ENCODE measurements at regions not wholly inside any gene's neighbourhood (a gene's known extent, or its start where the extent isn't known, plus 50 kb on each side); places are given as distances from the start of the nearest gene placed in this dataset.

DNA sequence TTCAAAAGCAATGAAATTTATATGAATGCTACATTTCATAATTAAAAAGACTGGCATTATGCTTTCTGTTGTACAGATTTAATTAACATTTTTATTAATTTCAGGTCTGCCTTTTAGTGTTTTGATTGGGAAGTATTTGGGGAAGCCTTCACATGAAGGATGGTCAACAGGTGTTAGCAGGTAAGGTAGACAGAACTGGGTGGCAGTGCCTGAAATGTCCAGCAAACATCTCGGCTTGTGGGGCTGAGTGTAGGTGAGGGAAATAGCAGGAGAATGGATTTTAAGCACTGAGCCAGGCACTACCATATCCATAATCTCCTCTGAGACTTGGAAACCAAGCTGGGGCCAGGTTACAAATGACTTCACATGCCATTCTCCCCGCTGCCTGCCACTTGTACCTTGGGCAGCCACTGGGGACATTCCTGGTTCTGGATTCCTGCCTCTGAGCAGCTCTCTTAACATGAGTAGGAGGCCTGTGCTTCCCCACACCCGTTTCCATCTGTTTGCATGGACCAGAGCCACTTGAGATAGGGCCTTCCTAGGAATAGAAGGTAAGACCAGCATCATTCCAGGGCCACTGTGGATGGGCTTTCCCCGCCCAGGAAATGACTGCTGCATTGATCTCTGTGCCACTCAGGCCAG is 125.9 kb upstream of the HES1 start:
- DNase-seq (ENCODE audit: low read depth, low spot score), result no peak

DNA sequence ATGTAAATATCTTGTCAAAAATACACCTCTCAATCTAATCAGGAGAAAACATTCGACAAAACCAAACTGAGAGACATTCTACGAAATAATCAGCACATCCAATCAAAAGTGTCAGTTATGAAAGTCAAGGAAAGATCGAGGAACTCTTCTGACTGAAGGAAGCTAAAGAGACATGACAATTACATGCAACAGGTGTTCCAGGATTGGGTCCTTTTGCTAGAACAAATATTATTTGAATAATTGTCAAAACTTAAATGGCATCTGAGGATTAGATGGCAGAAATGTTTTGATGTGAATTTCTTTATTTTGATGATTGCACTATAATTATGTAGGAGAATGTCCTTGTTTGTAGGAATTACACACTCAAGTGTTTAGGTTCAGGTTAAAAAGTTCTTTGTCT is 124.1 kb upstream of the HES1 start:
- DNase-seq (ENCODE audit: low read depth, low spot score), result no peak

DNA sequence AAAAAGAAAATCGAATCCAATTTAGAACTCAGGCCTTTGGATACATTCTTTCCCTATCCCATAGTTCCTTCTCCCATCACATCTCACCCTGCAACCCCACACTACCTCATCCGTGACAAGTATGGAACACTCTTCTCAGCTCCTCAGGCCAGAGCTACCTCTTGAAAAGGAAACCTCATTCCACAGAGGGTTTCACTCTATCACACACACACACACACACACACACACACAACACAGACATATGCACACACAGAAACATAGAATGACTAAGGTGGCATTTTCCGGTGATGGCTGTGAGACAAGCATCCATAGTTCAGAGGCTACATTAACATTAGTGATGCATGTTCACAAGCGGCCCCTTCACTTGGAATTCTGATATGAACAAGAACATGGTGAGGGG is 122.0 kb upstream of the HES1 start:
- no peak for DNase-seq (ENCODE audit: low read depth, low spot score)

DNA sequence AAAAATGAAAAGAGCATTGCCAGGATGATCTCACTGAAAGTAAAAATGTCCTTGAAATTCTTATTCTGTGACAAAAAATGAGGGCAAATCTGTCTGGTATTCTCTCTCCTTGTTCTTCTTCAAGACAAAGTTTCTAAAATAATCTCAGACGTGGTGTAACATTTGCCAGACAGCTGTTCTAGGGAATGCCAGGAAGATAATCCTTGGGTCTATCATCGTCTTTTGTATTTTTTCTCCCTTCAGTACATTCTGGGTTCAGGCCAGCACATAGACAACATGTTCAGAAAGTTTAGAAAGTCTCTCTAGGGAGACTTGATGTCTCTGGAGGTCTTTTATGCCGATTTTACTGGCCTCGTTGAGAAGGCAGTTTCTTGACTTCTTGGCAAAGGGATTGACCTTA is 121.2 kb upstream of the HES1 start:
- DNase-seq (ENCODE audit: low read depth, low spot score), result no peak

DNA sequence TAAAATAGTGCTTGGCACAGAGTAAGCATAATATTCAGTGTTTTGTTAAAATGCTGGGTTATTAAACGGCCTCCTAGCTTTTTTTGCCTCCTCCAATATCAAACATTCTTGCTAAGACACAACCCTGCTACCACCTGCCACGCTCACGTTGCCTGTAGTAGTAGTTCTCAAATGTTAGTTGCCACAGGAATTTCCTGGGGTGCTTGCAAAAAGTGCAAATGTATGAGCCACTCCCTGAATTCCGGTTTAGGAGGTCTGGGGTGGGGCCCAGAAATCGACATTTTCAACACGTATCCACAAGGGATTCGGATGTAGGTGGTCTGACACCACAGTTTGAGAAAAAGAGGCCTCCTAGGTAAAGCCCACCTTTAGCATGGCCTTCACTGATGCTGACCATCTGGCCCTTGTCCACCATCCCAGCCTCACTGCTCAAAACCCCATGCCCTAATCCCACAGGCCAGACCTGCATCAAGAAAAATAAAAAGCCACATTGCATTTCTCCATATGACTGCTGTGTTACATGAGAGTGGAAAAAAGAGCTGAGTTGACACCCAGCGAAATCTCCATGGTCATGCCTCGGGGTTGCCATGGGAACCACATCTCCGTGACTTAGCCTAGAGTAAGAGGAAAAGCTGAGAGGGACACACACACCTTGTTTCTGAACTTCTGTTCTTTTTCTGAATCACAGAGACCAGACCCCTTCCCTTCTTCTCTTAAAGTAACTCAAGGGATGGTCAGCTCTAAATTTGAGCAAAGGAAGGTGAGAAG is 116.4 kb upstream of the HES1 start:
- no peak for DNase-seq (ENCODE audit: low read depth, low spot score)

DNA sequence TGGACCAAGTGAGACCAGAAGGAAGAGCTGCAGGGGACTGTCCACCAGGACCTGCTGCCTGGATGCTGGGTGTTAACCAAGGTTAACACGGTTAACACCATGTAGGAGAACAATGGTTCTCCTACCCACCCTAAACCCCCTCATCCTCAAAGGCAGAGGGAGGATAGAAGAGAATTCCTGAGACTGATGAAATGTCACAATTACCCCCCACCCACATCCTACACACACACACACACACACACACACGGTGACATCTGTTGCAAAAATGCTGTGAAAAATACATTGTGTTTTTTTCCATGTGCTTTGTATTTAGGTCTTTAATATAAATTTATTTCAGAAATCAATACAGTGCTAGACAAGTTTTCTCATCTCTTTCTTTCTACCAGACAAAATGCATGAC is 113.9 kb upstream of the HES1 start:
- DNase-seq (ENCODE audit: low read depth, low spot score), result no peak

DNA sequence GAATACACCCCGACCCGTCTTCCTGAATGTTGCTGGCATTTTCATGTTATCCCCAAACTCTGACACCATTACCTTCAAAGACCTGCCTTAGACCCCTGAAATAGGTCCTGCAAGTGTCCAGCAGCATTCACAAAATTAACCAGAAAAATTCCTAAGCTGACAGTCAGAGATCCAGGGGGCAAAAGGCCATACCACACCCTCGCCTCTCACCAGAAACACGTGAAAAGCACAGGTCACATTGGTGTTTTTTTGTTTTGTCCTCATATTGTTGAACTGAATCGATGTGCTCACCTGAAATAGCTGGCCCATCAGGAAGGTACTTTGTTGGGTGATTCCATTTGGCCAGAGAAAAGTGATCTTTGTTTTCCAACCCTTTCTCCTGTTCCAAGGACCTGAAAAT is 113.1 kb upstream of the HES1 start:
- no peak for DNase-seq (ENCODE audit: low read depth, low spot score)

DNA sequence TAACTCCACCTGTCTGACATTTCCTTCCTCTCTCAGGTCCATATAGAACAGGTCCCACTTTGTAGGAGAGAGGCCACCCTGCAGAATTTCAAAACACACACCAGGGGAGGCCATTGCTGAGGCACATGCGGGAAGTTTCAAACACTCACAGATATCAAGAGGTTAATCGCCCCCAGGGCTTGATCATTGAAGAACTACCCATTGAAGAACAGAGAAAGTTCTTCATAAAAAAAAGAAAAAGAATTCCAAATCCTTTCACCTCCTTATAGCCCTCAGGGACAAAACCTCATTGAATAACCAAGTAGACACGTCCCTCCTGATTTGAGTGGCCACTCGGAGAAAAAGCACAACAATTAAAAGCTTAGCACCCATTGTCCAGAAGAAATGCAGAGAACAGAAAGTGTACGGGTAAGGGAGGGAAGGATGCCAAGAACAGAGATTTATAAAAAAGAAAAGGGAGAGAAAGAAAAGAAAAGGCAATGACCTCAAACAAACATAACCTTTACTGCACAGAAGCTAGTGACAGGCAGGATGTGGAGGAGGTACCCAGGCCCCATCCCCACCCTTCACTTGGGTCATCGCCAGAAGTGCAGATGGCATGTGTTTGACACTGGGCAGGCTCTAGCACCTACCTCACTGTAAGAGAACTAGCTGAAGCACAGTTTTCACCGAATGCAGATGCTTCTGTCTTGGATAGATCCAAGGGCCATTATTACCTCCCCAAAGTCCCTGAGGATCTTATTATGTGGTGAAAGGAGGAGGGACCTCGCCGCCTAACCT is 112.3 kb upstream of the HES1 start:
- DNase-seq (ENCODE audit: low read depth, low spot score), result no peak

DNA sequence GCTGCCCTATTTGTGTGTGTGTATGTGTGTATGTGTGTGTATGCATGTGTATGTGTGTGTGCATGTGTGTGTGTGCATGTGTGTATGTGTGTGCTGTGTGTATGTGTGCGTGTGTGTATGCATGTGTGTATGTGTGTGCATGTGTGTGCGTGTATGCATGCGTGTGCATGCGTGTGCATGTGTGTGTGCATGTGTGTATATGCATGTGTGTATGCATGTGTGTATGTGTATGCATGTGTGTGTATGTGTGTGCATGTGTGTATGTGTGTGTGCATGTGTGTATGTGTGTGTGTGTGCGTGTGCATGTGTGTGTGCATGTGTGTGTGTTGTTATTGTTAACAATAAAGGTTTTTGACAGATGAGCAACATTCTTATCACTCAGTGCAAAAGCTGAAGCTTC is 110.8 kb upstream of the HES1 start:
- DNase-seq (ENCODE audit: low read depth, low spot score), result no peak

DNA sequence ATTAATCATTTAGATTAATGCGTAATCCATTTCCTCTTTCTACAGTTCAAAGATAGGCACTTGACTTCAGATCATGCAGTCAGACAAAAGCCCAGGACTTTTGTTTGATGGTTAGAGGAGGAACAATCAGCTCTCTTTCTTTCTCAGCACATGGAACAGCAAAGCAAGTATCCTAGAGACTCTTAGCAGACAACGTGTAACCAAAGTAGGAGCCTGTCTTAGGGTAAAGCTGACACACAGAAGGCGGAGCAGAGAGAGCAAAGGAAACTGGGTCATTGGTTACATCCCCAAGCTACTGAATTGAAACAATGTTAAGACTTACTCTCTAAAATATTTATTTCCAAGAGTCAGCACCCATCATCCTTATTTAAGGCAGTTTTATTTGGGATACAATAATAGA is 110.0 kb upstream of the HES1 start:
- DNase-seq (ENCODE audit: low read depth, low spot score), result no peak

DNA sequence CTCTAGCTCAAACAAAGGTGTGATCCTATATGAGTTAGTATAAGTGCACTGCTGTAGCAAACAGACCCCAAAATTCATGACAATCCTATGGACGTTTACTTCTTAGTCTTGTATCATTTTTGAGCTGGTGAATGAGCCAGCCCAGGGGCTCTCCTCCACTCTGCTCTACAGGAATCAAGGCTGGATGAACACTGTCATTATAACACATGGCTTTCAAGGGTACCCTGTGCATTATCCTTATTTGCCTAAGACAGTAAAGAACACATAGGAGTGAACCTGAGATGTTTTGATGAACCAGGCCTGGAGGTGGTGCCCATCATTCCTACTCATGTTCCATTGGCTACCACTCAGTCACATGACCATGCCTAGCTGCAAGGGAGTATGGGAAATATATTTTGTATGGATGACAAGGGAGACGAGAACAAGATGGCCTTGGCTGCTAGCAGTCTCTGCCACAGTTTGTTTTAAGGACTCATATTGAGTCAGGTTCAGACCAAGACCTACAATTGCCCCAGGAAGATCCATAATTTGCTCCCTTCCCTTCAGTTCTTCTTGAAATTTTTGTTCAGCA is 107.4 kb upstream of the HES1 start:
- no peak for DNase-seq (ENCODE audit: low read depth, low spot score)

DNA sequence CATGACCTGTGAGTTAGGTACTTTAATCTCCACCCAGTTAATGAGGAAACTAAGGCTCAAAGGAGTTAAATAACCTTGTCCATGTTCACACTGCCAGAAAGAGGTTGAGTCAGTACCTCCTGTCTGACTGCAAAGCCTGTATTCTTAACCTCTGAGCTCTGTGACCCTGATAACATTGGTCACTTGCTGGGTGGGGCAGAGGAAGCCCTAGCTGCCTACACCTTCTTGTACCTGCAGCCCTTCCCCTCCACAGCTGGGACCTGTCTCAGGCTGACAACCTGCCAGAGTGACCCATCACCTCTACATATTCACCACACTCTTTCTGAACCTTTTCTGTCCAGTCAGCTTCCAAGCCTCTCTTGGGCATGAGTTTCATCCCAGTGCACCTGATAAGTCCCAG is 106.1 kb upstream of the HES1 start:
- no peak for DNase-seq (ENCODE audit: low read depth, low spot score)

DNA sequence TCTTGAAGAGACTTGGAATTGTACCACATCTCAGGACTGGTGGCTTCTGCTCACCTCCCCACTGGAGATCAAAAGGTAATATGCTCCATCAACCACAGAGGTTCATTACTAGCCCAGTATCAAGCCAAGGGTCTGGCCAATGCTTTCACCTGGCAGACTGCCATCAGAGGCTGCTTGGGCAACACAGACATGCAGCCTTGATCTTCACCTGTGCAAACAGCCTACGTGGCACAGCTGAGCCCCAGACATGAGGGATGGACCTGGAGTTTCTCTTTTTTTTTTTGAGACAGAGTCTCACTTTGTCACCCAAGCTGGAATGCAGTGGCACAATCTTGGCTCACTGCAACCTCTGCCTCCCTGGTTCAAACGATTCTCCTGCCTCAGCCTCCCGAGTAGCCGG is 105.6 kb upstream of the HES1 start:
- no peak for DNase-seq (ENCODE audit: low read depth, low spot score)

DNA sequence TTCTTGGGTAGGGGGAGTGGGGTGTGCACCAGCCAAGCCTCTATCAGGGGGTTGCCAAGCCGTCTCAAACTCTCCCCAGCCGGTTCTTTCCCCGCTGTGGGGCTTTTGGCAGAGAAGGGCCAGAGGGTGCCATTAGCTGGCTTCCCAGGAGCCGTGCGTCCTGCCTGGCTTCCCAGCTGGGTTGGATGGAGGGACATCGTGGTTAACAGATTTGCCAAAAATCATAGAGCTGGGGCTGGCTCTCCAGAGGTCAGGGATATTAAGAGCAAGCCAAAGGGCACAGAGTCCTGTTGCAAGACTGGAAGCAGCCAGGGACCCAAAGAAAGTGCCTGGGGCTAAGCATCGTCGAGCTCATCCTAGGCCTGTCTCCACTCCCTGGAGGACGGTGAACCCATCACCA is 104.6 kb upstream of the HES1 start:
- no peak for DNase-seq (ENCODE audit: low read depth, low spot score)

DNA sequence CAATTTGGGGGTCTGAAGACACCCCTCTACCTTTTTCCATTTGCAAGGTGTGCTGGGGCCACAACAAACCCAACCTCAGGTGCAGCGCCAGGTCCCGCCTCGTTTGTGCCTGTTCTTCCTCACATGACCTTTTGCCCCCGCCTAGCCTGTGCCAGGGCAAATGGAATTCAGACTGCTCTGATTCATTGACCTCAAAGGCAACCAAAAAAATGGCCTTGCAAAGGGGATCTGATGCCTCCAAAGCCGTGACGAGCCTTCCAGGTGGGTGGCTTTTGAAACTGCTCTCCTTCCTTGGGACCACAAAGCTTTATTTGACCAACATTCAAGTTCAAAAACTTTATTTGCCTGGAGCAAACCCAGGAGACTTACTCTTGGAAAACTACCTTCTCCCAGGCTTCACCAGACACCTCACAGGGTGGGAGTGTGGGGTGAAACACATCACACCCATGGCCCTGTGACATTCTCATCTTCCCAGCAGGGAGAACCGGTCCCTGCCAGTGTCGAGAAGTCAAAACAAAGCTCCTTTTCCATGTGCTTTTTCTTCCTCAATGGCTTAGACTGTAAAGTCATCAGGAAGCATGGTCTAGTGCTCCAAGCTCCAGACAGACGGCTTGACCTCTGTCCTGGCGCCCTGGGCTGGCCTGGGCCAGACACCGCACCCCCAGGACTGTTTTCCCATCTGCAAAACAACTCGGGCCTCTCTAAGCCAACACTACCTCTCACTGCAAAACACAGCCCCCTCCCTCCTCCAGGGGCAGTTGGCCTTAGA is 103.9 kb upstream of the HES1 start:
- no peak for DNase-seq (ENCODE audit: low read depth, low spot score)

DNA sequence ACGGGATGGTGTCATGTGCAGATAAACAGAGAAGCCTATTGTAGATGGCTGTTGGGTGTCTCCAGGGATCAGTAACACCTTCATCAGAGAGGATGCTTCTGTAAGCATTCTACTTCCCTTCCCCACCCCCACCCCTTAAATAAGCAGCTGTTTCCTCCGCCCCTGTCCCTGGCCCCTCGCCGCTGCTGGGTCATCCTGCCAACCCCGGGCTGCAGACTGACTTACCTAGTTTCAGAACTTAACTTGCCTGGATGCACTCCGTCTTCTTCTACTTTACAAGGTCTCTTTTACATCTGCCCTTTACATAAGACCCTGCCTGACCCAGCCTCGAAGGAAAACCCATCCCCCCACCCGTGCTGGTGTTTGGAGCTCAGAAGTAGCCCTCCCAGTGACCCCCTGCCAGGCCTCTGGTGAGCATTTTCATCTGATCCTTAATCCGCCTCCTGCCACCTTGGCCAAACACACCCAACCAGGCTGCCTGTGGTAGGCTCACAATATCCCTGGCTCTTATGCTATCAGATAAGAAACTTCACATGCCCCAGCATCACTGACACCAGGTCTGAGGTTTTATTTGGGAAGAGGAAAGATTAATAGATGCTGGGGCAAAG is 103.0 kb upstream of the HES1 start:
- DNase-seq (ENCODE audit: low read depth, low spot score), result no peak

DNA sequence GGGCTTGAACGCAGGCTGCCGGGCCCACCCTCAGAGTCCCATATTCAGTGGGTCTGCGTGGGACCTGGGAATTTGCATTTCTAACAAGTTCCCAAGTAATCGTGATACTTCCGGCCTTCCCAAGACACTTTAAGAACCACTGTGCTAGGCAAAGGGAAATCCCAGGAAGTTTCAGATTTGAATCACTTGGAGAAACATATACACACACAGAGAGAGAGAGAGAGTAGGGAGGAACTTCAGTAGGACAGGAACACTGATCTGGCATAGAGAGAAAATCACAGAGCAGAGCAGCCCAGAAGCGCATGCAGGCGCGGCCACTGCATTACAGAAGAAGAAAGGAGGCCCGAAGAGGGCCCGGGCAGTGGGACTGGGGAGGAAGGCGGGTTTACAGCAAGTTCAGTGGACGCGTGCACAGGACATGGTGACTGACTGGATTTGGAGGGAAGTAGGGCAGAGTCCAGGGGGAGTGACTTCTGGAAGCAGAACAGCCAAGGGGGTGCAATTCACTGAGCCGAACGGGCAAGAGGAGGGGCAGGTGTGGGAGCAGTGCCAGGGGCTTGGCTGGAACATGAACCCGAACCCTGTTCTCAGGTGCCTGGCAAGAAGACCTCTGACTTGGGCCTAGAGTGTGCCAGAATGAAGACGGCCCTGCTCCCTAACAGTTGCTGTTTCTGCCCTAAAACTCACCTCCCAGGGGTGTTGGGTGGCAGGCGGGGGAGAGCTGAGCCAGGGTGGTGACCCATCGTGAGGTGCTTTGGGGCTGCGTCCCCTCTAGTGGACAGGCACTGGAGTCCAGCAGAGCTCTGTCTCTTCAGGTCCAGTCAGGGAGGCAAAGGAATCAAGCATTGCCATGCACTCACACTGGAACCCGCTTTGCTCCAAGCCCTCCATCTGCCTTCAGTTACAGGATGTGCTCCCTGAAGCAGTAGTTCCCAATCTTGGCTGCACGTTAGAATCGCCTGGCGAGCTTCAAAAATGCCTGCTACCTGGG is 101.3 kb upstream of the HES1 start:
- no peak for DNase-seq (ENCODE audit: low read depth, low spot score)

DNA sequence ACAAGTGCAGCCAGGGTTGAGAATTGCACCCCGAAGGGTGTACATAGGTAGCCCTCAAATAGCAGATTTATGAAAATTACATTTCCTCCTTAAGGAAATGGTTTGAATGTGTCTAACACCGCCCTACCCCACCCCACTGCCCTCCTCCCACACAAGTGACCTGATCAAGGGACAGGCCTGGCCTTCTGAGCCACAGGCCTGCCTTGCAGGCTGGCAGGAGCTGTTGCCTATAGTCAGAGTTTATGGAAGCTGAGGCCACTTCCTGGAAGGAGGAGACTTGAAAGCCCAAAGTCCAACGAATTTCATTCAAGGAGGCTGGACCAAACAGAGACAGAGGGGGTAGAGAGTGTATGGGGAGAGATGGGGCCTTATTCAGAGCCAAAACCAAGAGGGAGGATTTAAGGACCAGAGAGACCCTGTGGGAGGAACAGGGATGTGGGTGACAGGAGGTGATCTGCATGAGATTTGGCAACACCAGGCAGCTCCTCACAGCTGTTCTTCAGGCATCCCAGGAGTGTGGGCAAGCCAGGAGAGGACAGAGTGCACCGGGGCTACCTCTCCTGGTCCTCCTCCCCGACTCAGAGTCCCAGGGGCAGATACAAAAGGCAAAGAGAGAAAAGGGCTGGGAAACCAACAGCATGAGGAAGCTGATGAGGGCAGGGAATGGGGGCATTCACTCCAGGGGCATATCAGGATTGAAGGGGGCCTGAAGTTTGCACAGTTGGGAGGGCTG is 100.4 kb upstream of the HES1 start:
- no peak for DNase-seq (ENCODE audit: low read depth, low spot score)

DNA sequence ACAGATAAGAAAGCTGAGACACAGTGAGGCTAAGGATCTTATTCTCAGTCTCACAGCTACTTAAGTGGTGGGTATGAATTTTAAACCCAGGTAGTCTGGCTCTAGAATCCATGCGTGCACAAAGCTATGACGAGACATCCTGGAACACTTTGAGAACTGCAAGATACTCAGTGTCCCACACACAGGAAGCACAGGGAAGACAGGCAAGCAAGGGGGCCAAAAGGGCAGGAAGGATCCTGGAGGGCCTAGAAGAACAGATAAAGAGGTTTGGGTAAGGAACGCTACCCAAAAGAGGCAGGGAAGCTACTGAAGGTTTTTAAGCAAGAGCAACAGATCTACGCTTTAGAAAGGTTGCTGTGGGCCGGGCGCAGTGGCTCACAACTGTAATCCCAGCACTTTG is 99.1 kb upstream of the HES1 start:
- no peak for DNase-seq (ENCODE audit: low read depth, low spot score)

Data from smooth muscle cell of the brain vasculature (primary cell).